ENCODE measurements at regions not wholly inside any gene's neighbourhood (a gene's known extent, or its start where the extent isn't known, plus 50 kb on each side); places are given as distances from the start of the nearest gene placed in this dataset.

DNA sequence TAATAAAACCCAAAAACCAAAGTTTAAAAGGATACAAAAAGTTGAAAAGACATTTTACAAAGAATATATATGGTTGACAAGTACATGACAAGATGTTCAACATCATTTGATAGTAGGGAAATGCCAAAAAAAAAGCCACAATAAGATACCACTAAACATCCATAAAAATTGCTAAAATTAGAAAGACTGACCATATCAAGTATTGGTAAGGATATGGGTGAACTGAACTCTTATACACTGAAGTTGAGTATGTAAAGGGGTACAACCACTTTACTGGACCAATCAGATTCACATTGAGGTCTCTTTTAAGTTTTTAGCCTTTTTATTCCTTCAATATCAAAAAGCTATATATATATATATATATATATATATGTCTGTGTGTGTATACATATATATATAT, 190.5 kb upstream of the P2RY1 start:
- no peak overlapping the region for H2AFZ ChIP-seq (ENCODE audit: control insufficient read depth, low read depth, low read length)
- CTCF ChIA-PET, result no interaction called here
- H3K4me1 ChIP-seq (ENCODE audit: control insufficient read depth, insufficient read depth, low read length), result no peaks in the 10 kb centered on the region
- no peaks in the 10 kb centered on the region for H4K20me1 ChIP-seq (ENCODE audit: control insufficient read depth, insufficient read depth)
- H3K9me3 ChIP-seq (replicated peaks; ENCODE audit: control insufficient read depth, insufficient read depth, low read length), result no peaks in the 10 kb centered on the region; the same call in 2 of the 3 replicates
- no peaks in the 10 kb centered on the region for H3K36me3 ChIP-seq (ENCODE audit: control insufficient read depth in 2 of 2, insufficient read depth in 2 of 2, low read length in 1 of 2)
- H3K9ac ChIP-seq (ENCODE audit: control insufficient read depth, insufficient read depth, low read length), result no peak overlapping the region
- no peak overlapping the region for H3K4me3 ChIP-seq
- no peaks in the 10 kb centered on the region for H3K79me2 ChIP-seq (ENCODE audit: control insufficient read depth, insufficient read depth, low read length)
- no peak overlapping the region for H3K4me2 ChIP-seq (ENCODE audit: control insufficient read depth, insufficient read depth)
- H3K27me3 ChIP-seq (replicated peaks in 1 of 2; ENCODE audit: control insufficient read depth in 2 of 2, insufficient read depth in 2 of 2, low read length in 1 of 2), result no peaks in the 10 kb centered on the region
- POLR2A ChIA-PET, result no interaction called here
- intact Hi-C loops (cut with micrococcal nuclease; ENCODE audit: unreplicated experiment), result no loop called here
- H3K27ac ChIP-seq (ENCODE audit: control insufficient read depth, insufficient read depth), result no peak overlapping the region
- DNase-seq (ENCODE audit: low read depth, low spot score) (no peak), FAIRE-seq (no peak), ATAC-seq (no peak)
- SMC1A ChIA-PET (ENCODE audit: uncharacterized antibody, unreplicated experiment), result no interaction called here
- TF ChIP-seq, protein P1, sequence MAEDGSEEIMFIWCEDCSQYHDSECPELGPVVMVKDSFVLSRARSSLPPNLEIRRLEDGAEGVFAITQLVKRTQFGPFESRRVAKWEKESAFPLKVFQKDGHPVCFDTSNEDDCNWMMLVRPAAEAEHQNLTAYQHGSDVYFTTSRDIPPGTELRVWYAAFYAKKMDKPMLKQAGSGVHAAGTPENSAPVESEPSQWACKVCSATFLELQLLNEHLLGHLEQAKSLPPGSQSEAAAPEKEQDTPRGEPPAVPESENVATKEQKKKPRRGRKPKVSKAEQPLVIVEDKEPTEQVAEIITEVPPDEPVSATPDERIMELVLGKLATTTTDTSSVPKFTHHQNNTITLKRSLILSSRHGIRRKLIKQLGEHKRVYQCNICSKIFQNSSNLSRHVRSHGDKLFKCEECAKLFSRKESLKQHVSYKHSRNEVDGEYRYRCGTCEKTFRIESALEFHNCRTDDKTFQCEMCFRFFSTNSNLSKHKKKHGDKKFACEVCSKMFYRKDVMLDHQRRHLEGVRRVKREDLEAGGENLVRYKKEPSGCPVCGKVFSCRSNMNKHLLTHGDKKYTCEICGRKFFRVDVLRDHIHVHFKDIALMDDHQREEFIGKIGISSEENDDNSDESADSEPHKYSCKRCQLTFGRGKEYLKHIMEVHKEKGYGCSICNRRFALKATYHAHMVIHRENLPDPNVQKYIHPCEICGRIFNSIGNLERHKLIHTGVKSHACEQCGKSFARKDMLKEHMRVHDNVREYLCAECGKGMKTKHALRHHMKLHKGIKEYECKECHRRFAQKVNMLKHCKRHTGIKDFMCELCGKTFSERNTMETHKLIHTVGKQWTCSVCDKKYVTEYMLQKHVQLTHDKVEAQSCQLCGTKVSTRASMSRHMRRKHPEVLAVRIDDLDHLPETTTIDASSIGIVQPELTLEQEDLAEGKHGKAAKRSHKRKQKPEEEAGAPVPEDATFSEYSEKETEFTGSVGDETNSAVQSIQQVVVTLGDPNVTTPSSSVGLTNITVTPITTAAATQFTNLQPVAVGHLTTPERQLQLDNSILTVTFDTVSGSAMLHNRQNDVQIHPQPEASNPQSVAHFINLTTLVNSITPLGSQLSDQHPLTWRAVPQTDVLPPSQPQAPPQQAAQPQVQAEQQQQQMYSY (CRISPR knock-in tag; IDR thresholded peaks at IDR 0.05), result no peak
- TF ChIP-seq, protein P2, sequence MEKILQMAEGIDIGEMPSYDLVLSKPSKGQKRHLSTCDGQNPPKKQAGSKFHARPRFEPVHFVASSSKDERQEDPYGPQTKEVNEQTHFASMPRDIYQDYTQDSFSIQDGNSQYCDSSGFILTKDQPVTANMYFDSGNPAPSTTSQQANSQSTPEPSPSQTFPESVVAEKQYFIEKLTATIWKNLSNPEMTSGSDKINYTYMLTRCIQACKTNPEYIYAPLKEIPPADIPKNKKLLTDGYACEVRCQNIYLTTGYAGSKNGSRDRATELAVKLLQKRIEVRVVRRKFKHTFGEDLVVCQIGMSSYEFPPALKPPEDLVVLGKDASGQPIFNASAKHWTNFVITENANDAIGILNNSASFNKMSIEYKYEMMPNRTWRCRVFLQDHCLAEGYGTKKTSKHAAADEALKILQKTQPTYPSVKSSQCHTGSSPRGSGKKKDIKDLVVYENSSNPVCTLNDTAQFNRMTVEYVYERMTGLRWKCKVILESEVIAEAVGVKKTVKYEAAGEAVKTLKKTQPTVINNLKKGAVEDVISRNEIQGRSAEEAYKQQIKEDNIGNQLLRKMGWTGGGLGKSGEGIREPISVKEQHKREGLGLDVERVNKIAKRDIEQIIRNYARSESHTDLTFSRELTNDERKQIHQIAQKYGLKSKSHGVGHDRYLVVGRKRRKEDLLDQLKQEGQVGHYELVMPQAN (conservative IDR thresholded peaks at IDR 0.05), result no peak
- TF ChIP-seq, protein P3, sequence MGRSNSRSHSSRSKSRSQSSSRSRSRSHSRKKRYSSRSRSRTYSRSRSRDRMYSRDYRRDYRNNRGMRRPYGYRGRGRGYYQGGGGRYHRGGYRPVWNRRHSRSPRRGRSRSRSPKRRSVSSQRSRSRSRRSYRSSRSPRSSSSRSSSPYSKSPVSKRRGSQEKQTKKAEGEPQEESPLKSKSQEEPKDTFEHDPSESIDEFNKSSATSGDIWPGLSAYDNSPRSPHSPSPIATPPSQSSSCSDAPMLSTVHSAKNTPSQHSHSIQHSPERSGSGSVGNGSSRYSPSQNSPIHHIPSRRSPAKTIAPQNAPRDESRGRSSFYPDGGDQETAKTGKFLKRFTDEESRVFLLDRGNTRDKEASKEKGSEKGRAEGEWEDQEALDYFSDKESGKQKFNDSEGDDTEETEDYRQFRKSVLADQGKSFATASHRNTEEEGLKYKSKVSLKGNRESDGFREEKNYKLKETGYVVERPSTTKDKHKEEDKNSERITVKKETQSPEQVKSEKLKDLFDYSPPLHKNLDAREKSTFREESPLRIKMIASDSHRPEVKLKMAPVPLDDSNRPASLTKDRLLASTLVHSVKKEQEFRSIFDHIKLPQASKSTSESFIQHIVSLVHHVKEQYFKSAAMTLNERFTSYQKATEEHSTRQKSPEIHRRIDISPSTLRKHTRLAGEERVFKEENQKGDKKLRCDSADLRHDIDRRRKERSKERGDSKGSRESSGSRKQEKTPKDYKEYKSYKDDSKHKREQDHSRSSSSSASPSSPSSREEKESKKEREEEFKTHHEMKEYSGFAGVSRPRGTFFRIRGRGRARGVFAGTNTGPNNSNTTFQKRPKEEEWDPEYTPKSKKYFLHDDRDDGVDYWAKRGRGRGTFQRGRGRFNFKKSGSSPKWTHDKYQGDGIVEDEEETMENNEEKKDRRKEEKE (IDR thresholded peaks at IDR 0.05), result no peak
- no peak for TF ChIP-seq CEBPB (IDR thresholded peaks at IDR 0.05; ENCODE audit: borderline replicate concordance in 1 of 2, low read depth in 2 of 2, low read length in 2 of 2)
- no peak for TF ChIP-seq JUNB (IDR thresholded peaks at IDR 0.05)
- no peak for TF ChIP-seq CHD2 (IDR thresholded peaks at IDR 0.05; ENCODE audit: borderline replicate concordance, low read depth, low read length)
- TF ChIP-seq ZNF274 (IDR thresholded peaks at IDR 0.05; ENCODE audit: insufficient read depth, insufficient read length), result no peak
- TF ChIP-seq, protein P4, sequence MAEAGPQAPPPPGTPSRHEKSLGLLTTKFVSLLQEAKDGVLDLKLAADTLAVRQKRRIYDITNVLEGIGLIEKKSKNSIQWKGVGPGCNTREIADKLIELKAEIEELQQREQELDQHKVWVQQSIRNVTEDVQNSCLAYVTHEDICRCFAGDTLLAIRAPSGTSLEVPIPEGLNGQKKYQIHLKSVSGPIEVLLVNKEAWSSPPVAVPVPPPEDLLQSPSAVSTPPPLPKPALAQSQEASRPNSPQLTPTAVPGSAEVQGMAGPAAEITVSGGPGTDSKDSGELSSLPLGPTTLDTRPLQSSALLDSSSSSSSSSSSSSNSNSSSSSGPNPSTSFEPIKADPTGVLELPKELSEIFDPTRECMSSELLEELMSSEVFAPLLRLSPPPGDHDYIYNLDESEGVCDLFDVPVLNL (IDR thresholded peaks at IDR 0.05; ENCODE audit: low read depth, low read length), result no peak
- TF ChIP-seq ZNF207 (IDR thresholded peaks at IDR 0.05; ENCODE audit: borderline replicate concordance), result no peak
- TF ChIP-seq MEF2A (IDR thresholded peaks at IDR 0.05; ENCODE audit: insufficient read depth, low read depth, low read length), result no peak
- TF ChIP-seq IRF4 (IDR thresholded peaks at IDR 0.05; ENCODE audit: low read depth, low read length), result no peak
- RAD21 ChIA-PET (ENCODE audit: unreplicated experiment), result no interaction called here
- in situ Hi-C loops (cut with MboI), result no loop called here
- BruUV-seq (replicated peaks), result no TSS peak
